Kidney (tissue), 13 donors: ENCODE measurements at regions not wholly inside any gene's neighbourhood (a gene's known extent, or its start where the extent isn't known, plus 50 kb on each side); places are given as distances from the start of the nearest gene placed in this dataset.

ENCODE experiments used
- DNase-seq, 5 donors: peaks; one replicate each; pipeline ENCODE4 v3.0.0-alpha.2; 2013 to 2020
- FAIRE-seq: peaks from 2 replicates; lab custom pipeline; 2012; peaks lifted over from hg19 to GRCh38; lab: Jason Lieb, UNC
- H3K27ac ChIP-seq, 2 donors: one replicate each; pipeline ENCODE4 v1.7.0; 2013; ENCODE audit warnings: low read depth in 2 of 2, low read length in 2 of 2, inconsistent platforms in 1 of 2
- H3K27me3 ChIP-seq: one replicate; pipeline ENCODE4 v1.7.1; 2013; ENCODE audit warnings: low read length, inconsistent platforms; ENCODE audit not compliant: control insufficient read depth, insufficient read depth
- H3K36me3 ChIP-seq, 3 donors: one replicate each; pipeline versions ENCODE4 v1.7.0 to v1.7.1; 2013; ENCODE audit warnings: low read length in 3 of 3, control low read depth in 1 of 3, inconsistent platforms in 1 of 3; ENCODE audit not compliant: insufficient read depth in 3 of 3, control insufficient read depth in 2 of 3
- H3K4me1 ChIP-seq, 3 donors: one replicate each; pipeline versions ENCODE4 v1.7.0 to v1.7.1; 2013; ENCODE audit warnings: low read length in 3 of 3, inconsistent platforms in 1 of 3, low read depth in 1 of 3; ENCODE audit not compliant: control insufficient read depth in 2 of 3, insufficient read depth in 2 of 3
- H3K4me3 ChIP-seq, 3 donors: one replicate each; pipeline versions ENCODE4 v1.7.0 to v1.8.1; 2013; ENCODE audit warnings: low read length in 3 of 3, control low read depth in 1 of 3, inconsistent platforms in 1 of 3
- H3K9ac ChIP-seq, 3 donors: one replicate each; pipeline versions ENCODE4 v1.7.0 to v1.7.1; 2013; ENCODE audit warnings: low read length in 3 of 3, control low read depth in 1 of 3, inconsistent platforms in 1 of 3
- H3K9me3 ChIP-seq, 3 donors: one replicate each; pipeline versions ENCODE4 v1.7.0 to v1.7.1; 2013; ENCODE audit warnings: low read length in 3 of 3, control low read depth in 1 of 3, inconsistent platforms in 1 of 3; ENCODE audit not compliant: control insufficient read depth in 2 of 3, insufficient read depth in 1 of 3
- intact Hi-C: fragments of 100-400 bp; cut with DNase I; formaldehyde crosslinking; loops from one replicate; pipeline ENCODE4 v1.11.1; 2022
- TF ChIP-seq, protein P1 (sequence below): IDR thresholded peaks from 3 replicates; pipeline ENCODE4 v1.5.1; 2012; ENCODE audit warnings: mild to moderate bottlenecking, moderate library complexity, borderline replicate concordance; ENCODE audit not compliant: insufficient read depth; ENCODE audit errors: extremely low read depth
- donor health status: control.
- donor health status: control.
- donor health status: control.
- donor health status: control.
- donor health status: control.
- donor health status: DM: yes; HTN: yes; CAD: no.
- donor health status: Normal renal cell carcinoma (clear cell type).

DNA sequence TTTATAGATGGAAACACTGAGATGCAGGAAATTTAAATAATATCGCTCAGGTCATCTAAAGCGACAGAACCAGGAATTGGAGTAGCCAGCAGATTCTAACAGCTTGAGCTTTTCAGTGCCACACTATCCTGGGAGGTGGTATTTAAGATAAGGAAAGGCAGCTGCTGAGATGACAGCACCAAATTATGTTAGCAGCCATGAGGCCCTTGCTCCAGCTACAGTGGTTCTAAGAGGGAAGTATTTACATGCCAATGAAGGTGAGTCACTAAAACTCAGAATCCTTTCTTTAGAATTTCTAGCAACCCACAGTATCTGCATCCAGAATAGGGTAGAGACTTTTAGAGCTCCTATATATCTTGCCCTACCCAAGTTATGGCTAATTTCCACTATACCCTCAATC lies 127.0 kb upstream of the VLDLR start:
- peak in 1 of 5 donors; percentile 22 for DNase-seq
- intact Hi-C loops: no loop called here
- TF ChIP-seq, protein P1, sequence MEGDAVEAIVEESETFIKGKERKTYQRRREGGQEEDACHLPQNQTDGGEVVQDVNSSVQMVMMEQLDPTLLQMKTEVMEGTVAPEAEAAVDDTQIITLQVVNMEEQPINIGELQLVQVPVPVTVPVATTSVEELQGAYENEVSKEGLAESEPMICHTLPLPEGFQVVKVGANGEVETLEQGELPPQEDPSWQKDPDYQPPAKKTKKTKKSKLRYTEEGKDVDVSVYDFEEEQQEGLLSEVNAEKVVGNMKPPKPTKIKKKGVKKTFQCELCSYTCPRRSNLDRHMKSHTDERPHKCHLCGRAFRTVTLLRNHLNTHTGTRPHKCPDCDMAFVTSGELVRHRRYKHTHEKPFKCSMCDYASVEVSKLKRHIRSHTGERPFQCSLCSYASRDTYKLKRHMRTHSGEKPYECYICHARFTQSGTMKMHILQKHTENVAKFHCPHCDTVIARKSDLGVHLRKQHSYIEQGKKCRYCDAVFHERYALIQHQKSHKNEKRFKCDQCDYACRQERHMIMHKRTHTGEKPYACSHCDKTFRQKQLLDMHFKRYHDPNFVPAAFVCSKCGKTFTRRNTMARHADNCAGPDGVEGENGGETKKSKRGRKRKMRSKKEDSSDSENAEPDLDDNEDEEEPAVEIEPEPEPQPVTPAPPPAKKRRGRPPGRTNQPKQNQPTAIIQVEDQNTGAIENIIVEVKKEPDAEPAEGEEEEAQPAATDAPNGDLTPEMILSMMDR: no peak
- no peaks in the 10 kb centered on the region for H3K4me1 ChIP-seq
- H3K27ac ChIP-seq: no peak overlapping the region
- FAIRE-seq: no peak
- no peaks in the 10 kb centered on the region for H3K36me3 ChIP-seq
- H3K9me3 ChIP-seq: no peaks in the 10 kb centered on the region
- H3K27me3 ChIP-seq: no peaks in the 10 kb centered on the region
- H3K9ac ChIP-seq: no peak overlapping the region
- no peak overlapping the region for H3K4me3 ChIP-seq

DNA sequence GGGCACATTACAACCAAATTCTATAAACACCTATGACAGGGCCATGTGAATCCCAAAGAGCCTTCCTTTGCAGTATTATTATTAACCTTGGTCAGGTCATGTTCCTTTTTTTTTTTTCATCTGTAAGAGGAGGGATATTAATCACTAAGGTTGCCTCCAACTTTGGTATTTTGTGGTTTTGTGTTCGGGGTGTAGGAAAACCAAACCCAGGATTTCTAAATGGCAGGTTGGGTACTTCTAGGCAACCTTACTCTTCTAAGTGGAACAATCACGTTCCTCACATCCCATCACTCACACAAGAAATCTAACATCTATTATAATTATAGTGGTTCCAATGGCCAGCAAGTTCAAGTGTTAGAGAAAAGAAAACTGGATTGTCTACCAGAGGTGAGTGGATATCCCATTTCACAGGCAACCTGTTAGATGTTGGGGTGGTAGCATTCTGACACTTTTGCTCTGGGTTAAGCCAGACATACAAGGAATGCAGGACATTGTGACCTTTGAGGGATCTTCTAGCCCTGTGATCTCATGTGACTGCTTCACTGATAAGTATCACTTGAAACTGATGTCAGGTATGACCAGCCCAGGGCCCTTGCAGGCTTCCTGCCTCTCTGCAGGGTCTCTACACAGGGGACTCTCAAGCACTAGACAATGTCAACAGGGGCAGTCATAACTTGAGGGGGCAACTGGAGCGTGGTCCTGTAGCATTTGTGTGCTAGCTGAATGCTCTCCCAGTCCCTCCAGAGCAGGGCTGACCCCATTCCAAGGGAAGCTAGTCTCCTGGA lies 126.2 kb upstream of the VLDLR start:
- H3K4me1 ChIP-seq: no peaks in the 10 kb centered on the region
- no peaks in the 10 kb centered on the region for H3K27me3 ChIP-seq
- H3K27ac ChIP-seq: no peak overlapping the region
- no peaks in the 10 kb centered on the region for H3K9me3 ChIP-seq
- no peak overlapping the region for H3K4me3 ChIP-seq
- H3K36me3 ChIP-seq: no peaks in the 10 kb centered on the region
- FAIRE-seq (no peak), DNase-seq (no peak)
- TF ChIP-seq, protein P1: no peak
- no peak overlapping the region for H3K9ac ChIP-seq
- intact Hi-C loops: no loop called here

- Histone ChIP-seq H3K27ac (no peak overlapping the region), H3K9me3 (no peaks in the 10 kb centered on the region), H3K9ac (no peak overlapping the region), H3K36me3 (no peaks in the 10 kb centered on the region), H3K4me3 (no peak overlapping the region), H3K27me3 (no peaks in the 10 kb centered on the region), H3K4me1 (no peaks in the 10 kb centered on the region)
- TF ChIP-seq, protein P1: no peak
- DNase-seq: no peak
- no peak for FAIRE-seq
- intact Hi-C loops: no loop called here
These were observed 125.4 kb upstream of the VLDLR start for GRCh38 chr9:2496169-2496568.
